ENCODE measurements at regions not wholly inside any gene's neighbourhood (a gene's known extent, or its start where the extent isn't known, plus 50 kb on each side); places are given as distances from the start of the nearest gene placed in this dataset.

GRCh38 chr3:147937891-147938290 lies 528.7 kb downstream of the ZIC1 start:
- no peak for DNase-seq (ENCODE audit: low spot score)

GRCh38 chr3:147939425-147939824 lies 530.3 kb downstream of the ZIC1 start:
- no peak for DNase-seq (ENCODE audit: low spot score)

GRCh38 chr3:147939839-147940238 lies 530.7 kb downstream of the ZIC1 start:
- DNase-seq (ENCODE audit: low spot score): no peak

DNA sequence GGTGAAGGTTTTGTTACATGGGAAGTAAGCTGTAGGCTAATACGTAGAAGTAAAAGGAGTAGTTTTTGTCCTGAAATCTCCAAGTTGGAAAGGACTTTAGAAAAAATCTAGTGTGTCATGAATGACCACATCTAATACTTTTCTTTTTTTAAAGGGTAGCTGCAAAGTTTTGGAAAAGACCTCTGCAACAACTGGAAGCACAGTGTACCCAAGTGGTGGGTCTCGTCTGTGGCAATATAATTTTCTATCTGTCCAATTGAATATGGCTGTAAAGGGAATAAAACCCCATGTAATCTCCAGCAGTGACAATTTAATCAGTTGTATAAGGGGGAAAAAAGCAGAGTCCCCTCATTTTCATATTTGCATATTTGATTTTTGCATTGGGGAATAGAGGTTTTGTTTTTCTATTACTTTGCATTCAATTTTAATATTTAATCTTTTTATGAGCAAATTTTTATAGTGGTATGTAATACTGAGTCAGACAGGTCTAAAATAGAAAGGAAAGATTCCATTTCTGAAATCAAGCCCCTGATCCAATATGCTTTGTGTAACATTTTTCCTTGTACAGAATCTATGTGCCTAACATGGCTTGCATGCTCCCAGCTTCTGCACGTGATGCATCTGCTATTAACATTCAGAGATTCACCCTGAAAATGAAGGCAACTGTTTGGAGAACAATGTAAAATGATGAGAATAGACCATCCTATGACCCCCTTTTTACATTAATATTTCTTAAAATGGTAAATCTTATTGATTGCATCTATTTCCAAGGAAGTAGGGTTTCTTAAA lies 531.4 kb downstream of the ZIC1 start:
- DNase-seq (ENCODE audit: low spot score): no peak

- no peak for DNase-seq (ENCODE audit: low spot score)
Measured at GRCh38 chr3:147941969-147942368, 532.8 kb downstream of the ZIC1 start.

- no peak for DNase-seq (ENCODE audit: low spot score)
Measured at GRCh38 chr3:147943265-147943945, 534.2 kb downstream of the ZIC1 start.

DNA sequence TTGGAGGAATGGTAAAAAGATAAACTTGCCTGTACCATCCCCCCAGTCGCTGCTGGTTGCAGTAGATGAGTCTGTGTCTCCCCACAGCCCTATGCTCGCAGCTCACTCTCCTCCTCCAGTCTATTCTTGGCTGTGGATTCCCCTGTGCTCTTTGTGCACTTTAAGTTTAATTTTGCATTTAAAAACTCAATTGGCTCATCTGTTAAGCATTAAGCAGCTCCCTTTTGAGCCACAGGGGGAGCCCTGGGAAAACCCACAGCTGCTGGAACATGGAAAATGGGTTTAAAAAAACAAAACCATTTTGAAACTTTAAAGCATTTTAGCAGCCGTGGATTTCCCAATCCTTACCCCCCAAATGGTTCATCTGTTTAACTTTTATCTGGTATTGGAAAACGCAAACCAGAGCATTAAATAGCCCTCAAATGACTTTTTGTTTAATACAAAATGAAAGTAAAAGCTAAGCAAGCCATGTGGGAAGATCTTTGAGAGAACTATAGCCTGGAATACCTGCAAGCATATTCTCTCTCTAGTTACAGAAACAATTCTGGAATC lies 536.9 kb downstream of the ZIC1 start:
- peak; percentile 16 for DNase-seq (ENCODE audit: low spot score)

- no peak for DNase-seq (ENCODE audit: low spot score)
Measured at GRCh38 chr3:147956615-147957014, 547.5 kb downstream of the ZIC1 start.

DNA sequence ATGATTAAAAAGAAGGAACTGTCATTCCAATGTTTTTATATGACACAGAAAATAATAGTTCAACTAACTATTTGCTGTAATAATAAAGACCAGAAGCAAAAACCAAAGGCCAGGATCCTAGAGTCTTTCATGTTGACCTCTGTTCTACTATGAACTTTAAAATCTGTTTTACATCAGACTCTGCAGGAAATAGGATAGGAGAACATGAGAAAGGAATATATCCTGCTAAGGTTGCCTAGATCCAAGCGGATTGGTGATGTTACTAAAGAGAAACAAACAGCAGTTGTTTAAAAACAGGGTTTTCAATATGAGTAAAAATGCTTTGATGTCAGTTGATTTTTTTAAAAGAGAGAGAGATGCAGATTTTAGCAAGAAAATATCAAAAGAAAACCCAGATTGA lies 549.6 kb downstream of the ZIC1 start:
- no peak for DNase-seq (ENCODE audit: low spot score)

DNA sequence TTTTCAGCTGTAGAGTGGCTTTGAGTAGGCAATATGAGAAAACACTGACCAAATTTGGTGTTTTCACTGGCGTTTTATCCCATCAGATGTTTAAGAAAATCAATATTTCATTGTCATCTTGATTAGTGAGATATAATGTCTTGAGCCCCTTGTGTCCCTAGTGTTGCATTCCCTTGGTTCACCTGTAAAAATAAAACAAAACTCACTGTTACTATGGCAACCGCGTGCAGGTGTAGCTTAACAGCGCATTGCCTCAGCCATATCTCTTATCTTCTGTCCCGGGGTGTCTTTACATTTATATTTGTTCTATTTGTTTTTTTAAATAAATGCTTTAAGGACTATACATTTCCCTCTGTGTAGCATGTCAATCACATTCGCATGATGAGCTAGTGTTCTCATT lies 551.6 kb downstream of the ZIC1 start:
- DNase-seq (ENCODE audit: low spot score): no peak

DNA sequence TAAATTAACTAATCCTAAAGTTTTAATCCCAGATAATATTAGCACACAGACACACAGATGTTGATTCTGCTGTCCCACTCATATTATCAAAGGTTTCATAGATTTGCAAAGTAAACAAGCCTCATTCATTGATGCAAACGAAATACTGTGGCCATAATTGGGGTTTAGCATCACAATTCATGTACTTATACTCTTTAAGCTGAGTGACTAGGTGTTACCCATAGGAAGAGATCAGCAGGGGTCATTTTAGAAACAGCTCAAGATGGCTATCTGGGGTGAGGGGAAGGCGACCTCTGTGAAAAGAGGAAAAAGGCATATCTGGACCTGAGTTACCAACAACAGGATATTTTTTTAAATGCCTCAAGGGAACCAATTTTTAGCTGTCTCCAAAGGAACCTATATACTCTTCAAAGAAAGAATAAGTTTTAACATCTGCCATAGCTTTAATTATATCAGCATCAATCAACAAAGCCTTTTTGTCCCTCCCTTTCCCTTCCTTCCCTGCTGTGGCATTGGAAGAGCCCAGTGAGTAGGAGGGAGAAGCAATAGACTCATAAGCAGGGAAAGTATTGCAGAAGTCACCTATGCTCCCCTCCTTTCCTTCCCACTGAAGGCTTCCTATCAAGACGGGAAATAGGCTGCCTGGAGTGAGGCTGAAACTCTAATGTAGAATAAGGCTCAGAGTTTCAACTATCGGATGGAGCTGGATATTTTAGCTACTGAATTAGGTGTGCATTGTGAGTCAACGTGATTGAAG lies 553.4 kb downstream of the ZIC1 start:
- DNase-seq (ENCODE audit: low spot score): no peak

DNA sequence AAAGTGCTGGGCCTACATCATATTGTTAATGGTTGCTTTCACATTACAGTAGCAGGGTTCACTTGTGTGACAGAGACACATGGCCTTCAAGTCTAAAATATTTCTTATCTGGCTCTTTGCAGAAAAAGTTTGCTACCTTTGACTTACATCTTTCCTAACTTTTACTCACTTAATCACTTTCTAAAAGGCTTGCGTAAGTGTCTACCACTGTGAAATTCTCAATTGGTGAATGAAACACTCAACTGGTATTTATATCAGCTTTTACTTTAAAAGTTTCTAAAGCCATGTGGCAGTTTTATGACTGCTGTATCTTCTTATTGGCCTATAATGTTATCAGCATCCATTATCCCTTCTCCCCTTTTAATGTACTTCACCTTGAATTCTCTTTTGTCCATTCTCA lies 554.5 kb downstream of the ZIC1 start:
- no peak for DNase-seq (ENCODE audit: low spot score)

DNA sequence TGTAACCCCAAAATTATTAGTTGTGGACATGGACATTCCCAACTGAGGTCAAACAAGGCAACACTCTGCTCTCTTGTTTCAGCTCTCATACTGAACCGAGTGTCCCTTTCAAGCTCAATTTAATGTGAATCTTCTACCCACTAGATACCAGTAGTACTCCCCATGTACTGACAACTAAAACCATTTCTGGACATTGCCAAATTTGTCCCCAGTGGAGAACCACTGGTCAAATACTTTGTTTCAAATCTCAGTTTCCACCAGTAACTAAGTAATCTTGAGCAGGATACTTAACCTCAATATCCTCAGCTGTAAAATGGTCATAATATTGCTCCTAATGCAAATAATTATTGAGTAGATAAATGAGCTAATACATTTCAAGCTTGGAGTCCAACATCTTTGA lies 566.0 kb downstream of the ZIC1 start:
- no peak for DNase-seq (ENCODE audit: low spot score)

- DNase-seq (ENCODE audit: low spot score): no peak
Measured at GRCh38 chr3:147977001-147977400, 567.8 kb downstream of the ZIC1 start.

- DNase-seq (ENCODE audit: low spot score): no peak
Measured at GRCh38 chr3:147987549-147987948, 578.4 kb downstream of the ZIC1 start.

- no peak for DNase-seq (ENCODE audit: low spot score)
Measured at GRCh38 chr3:147989344-147989743, 580.2 kb downstream of the ZIC1 start.

- DNase-seq (ENCODE audit: low spot score): no peak
Measured at GRCh38 chr3:148002705-148003205, 593.6 kb downstream of the ZIC1 start.

DNA sequence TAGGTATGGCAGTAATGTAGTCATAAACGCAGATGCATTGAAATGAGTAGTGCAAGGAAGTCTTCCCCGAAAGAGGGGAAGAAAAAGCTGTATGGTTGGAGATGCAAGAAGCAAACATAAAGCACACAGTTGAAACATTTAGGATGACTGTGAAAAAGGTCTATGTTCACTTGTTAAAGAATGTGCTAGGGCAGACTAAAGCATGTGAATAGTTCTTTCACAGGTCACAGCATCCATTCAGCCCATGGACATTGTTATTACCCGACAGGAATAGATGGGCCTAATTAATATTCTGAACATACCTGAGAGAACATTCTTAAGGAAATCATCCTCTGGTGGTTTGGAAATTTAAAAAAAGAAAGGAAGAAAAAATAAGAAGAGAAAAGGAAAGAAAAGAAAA lies 595.2 kb downstream of the ZIC1 start:
- no peak for DNase-seq (ENCODE audit: low spot score)

DNA sequence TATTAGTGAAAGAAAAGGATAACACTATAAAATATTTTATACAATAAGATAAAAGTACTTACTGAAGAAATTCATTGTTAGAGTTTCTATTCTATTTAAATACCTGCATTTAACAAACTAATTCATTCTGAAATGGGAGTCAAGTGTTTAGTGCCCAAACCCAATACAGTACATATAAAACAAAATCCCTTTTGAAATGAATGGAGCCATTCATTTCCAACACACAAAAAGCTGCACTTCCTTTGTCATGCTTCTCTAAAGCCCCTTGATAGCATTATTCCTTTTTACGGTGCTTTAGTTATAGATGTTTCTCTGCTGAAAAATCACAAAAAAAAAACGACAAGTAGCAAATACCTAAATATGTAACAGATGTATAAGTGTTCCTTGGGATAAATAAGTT lies 596.3 kb downstream of the ZIC1 start:
- DNase-seq (ENCODE audit: low spot score): no peak

DNA sequence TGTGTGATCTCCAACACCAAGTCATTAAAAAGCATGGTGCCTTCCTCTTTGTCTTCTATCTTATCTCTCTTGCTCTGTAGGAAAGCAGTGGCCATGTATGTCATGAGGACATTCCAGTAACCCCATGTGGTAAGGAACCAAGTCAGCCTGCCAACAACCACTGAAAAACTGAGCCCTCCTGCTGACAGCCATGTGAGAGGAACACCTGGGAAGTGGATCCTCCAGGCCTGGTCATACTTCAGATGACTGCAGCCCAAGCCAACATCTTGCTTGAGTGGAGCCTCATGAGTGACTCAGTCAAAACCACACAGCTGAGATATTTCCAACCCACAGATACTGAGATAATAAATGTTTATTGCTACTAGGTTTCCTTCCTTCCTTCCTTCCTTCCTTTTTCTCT lies 597.3 kb downstream of the ZIC1 start:
- DNase-seq (ENCODE audit: low spot score): no peak

DNA sequence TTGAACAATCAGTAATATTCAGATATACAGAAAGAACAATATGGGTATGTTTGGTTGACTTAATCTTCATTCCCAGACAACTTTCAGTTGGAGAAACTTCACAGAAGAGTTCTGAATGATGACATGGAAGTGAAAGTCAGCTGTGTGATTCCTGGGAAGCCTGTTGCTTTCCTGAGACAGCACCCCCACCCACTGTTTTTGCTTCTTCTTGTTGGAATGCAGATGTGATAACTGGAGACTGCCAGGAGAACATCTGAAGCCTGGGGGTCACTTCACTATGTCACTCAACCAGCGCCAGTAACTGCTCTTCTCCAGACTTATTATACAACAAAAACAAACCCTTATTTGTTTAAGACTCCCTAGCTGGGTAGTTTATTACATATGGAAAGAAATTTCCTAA lies 599.4 kb downstream of the ZIC1 start:
- no peak for DNase-seq (ENCODE audit: low spot score)

DNA sequence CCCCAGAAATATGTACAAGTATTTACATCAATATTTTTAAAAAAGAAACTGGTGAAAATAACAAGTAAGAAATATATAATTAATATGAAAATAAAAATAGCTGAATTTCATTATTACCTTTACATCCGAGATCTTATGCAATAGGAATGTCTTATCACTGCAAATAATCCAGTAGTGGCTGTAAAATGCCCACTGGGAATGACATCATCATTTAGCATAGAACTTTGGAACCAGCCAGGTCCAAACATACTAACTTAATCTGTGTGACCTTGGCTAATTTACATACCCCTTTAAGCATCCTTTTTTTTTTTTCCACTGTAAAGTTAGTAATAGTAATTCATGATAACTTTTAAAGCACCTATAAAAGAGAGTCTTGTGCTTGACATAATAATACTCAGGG lies 611.7 kb downstream of the ZIC1 start:
- no peak for DNase-seq (ENCODE audit: low spot score)

Data from mucosa of gallbladder (tissue), 1 donor.